ENCODE measurements at regions not wholly inside any gene's neighbourhood (a gene's known extent, or its start where the extent isn't known, plus 50 kb on each side); places are given as distances from the start of the nearest gene placed in this dataset.
"Not testable (repeated sequence)": the region's sequence is repeated elsewhere in the genome, so short reads cannot be mapped to it uniquely, and the experiment has no call there.

GRCh38 chr4:22630161-22630975 lies 62.4 kb upstream of the GBA3 start:
- DNase-seq = not testable (repeated sequence)

GRCh38 chr4:22631167-22631566 lies 61.6 kb upstream of the GBA3 start:
- not testable (repeated sequence) for DNase-seq

- DNase-seq = no peak
These were observed 58.1 kb upstream of the GBA3 start for GRCh38 chr4:22634541-22635181.

- DNase-seq = not testable (repeated sequence)
These were observed 57.6 kb upstream of the GBA3 start for GRCh38 chr4:22635182-22635549.

GRCh38 chr4:22635692-22636091 lies 57.0 kb upstream of the GBA3 start:
- no peak for DNase-seq

GRCh38 chr4:22637306-22637705 lies 55.4 kb upstream of the GBA3 start:
- no peak for DNase-seq

All from stimulated activated CD8-positive, alpha-beta memory T cell treated with anti-CD3 and anti-CD28 coated beads, Interleukin-4, amount 100 ng/mL, for 48 hours (primary cell).